HUES48 (cell line): ENCODE measurements at regions not wholly inside any gene's neighbourhood (a gene's known extent, or its start where the extent isn't known, plus 50 kb on each side); places are given as distances from the start of the nearest gene placed in this dataset.

Experiments
- H3K27ac ChIP-seq: one replicate; pipeline ENCODE4 v1.7.0; 2013; ENCODE audit warnings: low read depth, low read length, inconsistent platforms
- H3K27me3 ChIP-seq: 2 replicates; pipeline ENCODE4 v1.6.1; 2013; ENCODE audit warnings: mild to moderate bottlenecking, low read length; ENCODE audit not compliant: control insufficient read depth, insufficient read depth
- H3K36me3 ChIP-seq: 2 replicates; pipeline ENCODE4 v1.6.1; 2013; ENCODE audit warnings: low read length; ENCODE audit not compliant: control insufficient read depth, insufficient read depth
- H3K4me1 ChIP-seq: 2 replicates; pipeline ENCODE4 v1.6.1; 2013; ENCODE audit warnings: mild to moderate bottlenecking, low read length; ENCODE audit not compliant: control insufficient read depth, insufficient read depth
- H3K4me3 ChIP-seq: 2 replicates; pipeline ENCODE4 v1.5.1; 2013; ENCODE audit warnings: mild to moderate bottlenecking, low read depth, low read length
- H3K9ac ChIP-seq: 2 replicates; pipeline ENCODE4 v1.6.1; 2013; ENCODE audit warnings: mild to moderate bottlenecking, low read depth, low read length, moderate library complexity
- H3K9me3 ChIP-seq: 2 replicates; pipeline ENCODE4 v1.6.1; 2013; ENCODE audit warnings: low read length; ENCODE audit not compliant: control insufficient read depth, insufficient read depth

DNA sequence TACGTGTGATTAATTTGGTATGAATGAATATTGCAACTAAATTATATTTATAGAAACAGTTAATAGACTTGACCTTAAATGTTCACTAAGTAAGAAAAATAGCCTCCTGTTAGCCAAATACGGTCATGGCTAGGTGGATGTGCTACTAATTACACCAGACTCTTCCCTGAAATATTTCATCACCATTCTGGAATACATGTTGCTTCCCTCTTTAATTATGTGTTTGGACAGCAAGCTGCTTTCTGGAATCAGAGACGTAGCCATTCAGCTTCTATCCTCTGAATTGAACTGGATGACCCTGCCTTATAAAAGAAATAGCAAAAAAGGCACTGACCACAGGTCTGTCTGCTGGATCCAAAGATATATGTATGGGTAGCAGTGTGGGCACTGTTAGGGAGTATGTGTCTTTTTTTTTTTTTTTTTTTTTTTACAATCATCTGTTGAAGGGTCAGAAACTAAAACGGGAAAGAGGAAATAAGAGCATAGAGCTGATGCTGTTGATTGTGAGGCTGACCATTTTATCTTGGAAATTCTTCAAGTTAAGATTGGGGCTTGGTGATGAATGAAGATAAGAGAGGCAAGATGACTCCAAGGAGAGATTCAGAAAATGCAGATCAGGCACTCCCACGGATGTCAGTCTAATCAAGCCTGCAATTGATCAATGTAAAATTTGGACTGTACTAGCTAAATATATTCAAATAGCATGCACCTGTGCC lies 283.2 kb upstream of the HSF2 start:
- H3K9me3 ChIP-seq, result no peaks in the 10 kb centered on the region
- H3K27me3 ChIP-seq, result no peaks in the 10 kb centered on the region
- H3K27ac ChIP-seq, result no peak overlapping the region
- no peaks in the 10 kb centered on the region for H3K36me3 ChIP-seq
- H3K4me3 ChIP-seq, result no peak overlapping the region
- no peak overlapping the region for H3K9ac ChIP-seq
- H3K4me1 ChIP-seq, result no peaks in the 10 kb centered on the region

DNA sequence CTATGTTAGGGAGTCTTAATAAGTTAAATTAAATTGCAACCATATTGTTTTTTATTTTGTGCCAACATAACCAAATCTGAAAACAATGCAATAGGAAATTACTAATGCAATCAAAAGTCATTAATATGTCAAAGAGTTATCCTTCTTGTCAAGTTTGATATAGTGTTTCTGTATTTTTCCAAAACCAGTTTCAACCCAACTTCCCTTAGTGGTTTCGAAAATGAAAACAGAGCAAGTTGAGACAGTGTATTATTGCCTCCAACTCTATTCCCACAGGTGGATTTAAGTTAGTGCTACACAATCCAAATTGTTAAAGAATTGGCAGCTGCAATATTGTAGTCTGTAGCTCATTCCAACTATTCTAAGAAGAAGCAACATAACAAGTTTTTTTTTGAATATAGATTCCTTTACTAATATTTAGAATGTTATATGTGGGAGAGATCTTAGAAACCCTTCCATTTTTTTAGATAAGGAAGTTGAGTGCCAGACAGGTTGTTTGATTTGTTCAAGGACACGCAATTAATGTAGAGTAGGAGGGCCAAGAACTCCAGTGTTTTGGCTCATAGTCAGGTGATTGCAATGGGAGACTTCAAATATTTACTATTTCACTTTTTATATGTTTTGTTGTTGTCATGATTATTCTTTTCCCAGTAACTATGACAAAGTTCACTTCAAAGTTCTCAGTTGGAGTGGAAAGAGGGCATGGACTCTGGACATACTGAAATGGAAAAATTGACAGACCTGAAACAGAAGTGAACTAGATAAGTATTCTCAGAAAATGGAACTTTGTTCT lies 282.4 kb upstream of the HSF2 start:
- Histone ChIP-seq H3K27ac (no peak overlapping the region), H3K9me3 (no peaks in the 10 kb centered on the region), H3K9ac (no peak overlapping the region), H3K27me3 (no peaks in the 10 kb centered on the region), H3K36me3 (no peaks in the 10 kb centered on the region), H3K4me1 (no peaks in the 10 kb centered on the region), H3K4me3 (no peak overlapping the region)

DNA sequence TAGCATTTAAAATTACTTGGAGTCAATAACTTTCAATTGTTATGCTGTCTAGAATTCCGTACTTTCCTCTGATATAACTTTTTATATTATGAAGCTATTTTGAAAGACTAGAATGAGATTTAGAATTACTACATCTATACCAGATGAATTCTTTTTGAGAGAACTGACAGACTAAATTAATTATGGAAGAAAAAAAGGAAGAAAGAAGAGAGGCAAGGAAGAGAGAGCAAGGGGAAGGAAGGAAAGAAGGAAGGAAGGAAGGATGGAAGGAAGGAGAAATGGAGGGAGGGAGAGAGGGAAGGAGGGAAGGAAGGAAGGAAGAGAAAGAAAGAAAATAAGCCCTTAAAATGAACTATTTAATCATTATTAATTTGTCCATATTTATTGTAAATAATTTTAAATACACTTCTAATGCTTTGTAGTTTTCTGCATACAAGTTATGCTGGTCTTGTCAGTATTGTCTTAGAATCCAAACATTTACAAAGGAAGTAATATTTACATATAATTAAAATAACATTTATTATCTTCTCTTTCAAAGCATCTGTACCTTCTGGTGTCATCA lies 280.4 kb upstream of the HSF2 start:
- Histone ChIP-seq H3K4me3 (no peak overlapping the region), H3K27ac (no peak overlapping the region), H3K27me3 (no peaks in the 10 kb centered on the region), H3K36me3 (no peaks in the 10 kb centered on the region), H3K9ac (no peak overlapping the region), H3K9me3 (no peaks in the 10 kb centered on the region), H3K4me1 (no peaks in the 10 kb centered on the region)

DNA sequence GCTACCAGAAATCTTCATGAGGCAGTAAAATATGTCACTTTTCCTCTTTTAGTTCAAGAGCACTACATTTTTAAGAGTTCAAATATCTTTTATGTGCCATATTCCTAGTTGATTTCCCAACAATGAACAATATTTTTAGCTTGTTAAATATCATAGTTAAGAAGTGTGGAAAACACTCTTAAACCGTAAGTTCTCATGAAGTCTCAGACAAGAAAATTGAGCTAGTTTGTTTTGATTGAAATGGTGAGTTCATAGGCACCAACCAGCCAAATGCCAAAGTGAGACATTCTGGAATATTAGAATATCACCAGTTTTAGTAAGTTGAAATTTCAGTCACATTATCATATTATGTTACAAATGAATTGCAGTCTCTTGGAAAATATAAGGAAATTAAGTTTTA lies 277.2 kb upstream of the HSF2 start:
- H3K4me1 ChIP-seq, result no peaks in the 10 kb centered on the region
- no peak overlapping the region for H3K27ac ChIP-seq
- no peaks in the 10 kb centered on the region for H3K9me3 ChIP-seq
- no peak overlapping the region for H3K4me3 ChIP-seq
- no peak overlapping the region for H3K9ac ChIP-seq
- no peaks in the 10 kb centered on the region for H3K27me3 ChIP-seq
- H3K36me3 ChIP-seq, result no peaks in the 10 kb centered on the region

DNA sequence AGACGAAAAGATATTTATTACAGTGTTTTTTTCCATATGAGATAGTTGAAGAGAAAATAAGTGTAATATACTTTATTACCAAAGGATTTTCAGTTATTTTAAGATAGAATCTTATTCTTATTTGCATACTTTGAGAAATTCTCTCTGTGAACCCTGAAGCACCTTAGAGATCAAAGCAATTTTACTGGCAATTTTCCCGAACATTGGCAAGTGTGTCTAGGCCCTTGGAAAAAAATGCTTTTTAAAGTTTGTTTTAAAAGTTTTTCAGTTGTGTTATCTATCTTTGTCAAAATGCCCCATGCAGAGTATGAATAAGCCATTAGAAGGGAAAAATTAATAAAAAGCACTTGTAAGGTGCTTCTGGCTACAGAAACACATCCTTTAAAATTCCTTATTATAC lies 276.8 kb upstream of the HSF2 start:
- no peak overlapping the region for H3K4me3 ChIP-seq
- H3K27ac ChIP-seq, result no peak overlapping the region
- no peaks in the 10 kb centered on the region for H3K4me1 ChIP-seq
- no peak overlapping the region for H3K9ac ChIP-seq
- H3K27me3 ChIP-seq, result no peaks in the 10 kb centered on the region
- H3K36me3 ChIP-seq, result no peaks in the 10 kb centered on the region
- H3K9me3 ChIP-seq, result no peaks in the 10 kb centered on the region

DNA sequence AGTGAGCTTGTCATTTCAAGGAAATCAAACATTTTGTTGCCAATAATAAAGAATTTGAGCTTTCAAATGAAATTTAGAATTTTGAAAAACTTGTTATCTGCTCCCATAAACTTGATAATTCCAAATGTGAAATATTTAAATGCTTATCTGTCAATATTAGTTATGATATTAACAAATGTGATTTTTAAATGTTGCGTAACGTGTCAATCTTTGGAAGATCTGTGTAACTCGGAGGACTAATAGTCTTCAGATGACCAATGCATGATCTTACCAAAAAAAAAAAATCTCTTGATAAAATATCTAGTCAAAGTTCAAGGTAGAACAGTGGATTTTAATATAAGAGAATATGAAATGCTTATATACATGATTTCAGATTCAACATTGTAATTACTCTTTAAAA lies 274.5 kb upstream of the HSF2 start:
- no peaks in the 10 kb centered on the region for H3K9me3 ChIP-seq
- H3K4me1 ChIP-seq, result no peaks in the 10 kb centered on the region
- no peak overlapping the region for H3K4me3 ChIP-seq
- H3K36me3 ChIP-seq, result no peaks in the 10 kb centered on the region
- H3K27me3 ChIP-seq, result no peaks in the 10 kb centered on the region
- no peak overlapping the region for H3K27ac ChIP-seq
- H3K9ac ChIP-seq, result no peak overlapping the region

DNA sequence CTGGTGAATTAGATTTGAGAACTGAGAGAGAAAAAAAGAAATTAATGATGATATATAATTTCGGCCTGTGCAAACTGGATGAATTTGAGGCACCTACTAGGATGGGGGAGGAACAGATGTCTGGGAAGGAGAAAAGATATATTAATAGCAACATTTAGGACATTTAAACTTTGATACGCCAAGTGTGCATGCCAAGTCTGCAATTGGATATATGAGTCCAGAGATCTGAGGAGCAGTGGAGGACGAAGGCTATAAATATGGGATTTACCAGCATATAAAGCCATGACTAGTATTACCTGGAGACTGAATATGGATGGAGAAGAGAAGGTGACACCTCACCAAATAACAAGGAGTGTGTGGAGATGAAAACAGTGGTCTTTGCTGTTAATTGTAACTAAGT lies 272.6 kb upstream of the HSF2 start:
- no peak overlapping the region for H3K9ac ChIP-seq
- H3K36me3 ChIP-seq, result no peaks in the 10 kb centered on the region
- H3K4me1 ChIP-seq, result no peaks in the 10 kb centered on the region
- no peaks in the 10 kb centered on the region for H3K9me3 ChIP-seq
- no peaks in the 10 kb centered on the region for H3K27me3 ChIP-seq
- H3K27ac ChIP-seq, result no peak overlapping the region
- H3K4me3 ChIP-seq, result no peak overlapping the region

DNA sequence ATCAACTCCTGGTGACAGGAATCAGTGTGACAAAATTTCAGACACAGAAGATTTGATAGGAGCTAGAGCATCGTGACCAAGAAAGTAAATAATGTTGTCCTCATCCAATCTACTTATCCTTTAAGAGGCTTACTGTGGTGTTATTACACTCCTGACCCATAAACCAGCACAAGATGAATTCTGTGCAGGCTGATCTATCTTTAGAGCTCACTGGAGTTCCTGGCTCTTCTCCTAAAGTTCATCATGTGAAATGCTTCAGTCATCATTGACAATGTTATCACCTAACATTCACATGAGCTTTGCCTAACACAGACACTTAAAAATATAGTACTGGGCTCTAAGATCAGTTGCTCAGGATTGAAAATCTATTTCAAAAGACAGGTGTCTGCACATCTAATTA lies 271.0 kb upstream of the HSF2 start:
- Histone ChIP-seq H3K27ac (no peak overlapping the region), H3K4me1 (no peaks in the 10 kb centered on the region), H3K9ac (no peak overlapping the region), H3K9me3 (no peaks in the 10 kb centered on the region), H3K27me3 (no peaks in the 10 kb centered on the region), H3K4me3 (no peak overlapping the region), H3K36me3 (no peaks in the 10 kb centered on the region)

DNA sequence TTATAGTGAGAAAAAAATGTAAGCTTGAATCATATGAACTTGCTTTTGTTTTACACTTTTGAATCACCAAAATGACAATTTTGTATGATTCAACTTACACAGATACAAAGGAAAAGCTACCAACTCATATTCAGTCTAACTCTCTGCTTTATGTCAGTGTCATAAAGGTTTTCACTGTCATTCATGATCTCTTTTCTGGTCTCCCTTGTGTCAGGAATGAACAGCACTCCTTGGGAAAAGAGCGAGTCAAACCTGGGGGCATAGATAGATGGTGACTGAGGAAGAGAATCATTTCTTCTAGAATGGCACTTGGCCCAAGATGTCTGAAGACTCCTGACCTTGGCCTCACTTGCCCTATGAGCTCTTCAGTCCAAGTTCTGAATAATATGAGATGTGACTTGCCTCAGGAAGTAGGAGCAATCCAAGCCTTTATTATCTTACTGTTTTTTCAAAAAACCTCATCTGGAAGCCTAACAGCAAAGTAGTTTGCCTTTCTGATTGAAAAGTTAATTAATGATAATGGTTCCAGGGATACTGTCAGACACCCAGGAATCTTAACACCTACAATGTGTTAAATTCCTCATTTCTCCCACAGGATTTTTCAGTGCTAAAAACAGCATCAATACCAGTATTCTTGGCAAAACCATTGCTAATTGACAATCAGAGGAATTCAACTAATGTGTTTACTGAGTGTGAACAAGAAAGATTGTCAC lies 270.0 kb upstream of the HSF2 start:
- Histone ChIP-seq H3K27ac (no peak overlapping the region), H3K9ac (no peak overlapping the region), H3K27me3 (no peaks in the 10 kb centered on the region), H3K4me1 (no peaks in the 10 kb centered on the region), H3K36me3 (no peaks in the 10 kb centered on the region), H3K9me3 (no peaks in the 10 kb centered on the region), H3K4me3 (no peak overlapping the region)

DNA sequence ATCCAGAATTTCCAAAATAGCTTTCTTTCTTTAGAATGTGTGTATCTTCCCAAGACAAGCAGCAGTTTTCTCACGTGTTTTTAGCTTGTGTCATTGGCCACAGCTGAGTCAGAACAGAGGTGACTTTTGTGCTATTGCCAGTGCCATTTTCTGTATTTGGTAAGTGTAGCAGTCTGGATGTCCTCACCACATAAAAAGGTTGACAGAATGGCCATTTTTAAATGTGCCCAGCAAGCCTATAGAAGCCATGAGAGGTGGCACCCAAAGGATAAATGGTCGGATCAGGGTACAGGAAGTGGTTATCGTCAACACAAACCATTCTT lies 269.5 kb upstream of the HSF2 start:
- H3K27ac ChIP-seq, result no peak overlapping the region
- H3K9ac ChIP-seq, result no peak overlapping the region
- no peaks in the 10 kb centered on the region for H3K9me3 ChIP-seq
- no peak overlapping the region for H3K4me3 ChIP-seq
- no peaks in the 10 kb centered on the region for H3K36me3 ChIP-seq
- no peaks in the 10 kb centered on the region for H3K4me1 ChIP-seq
- H3K27me3 ChIP-seq, result no peaks in the 10 kb centered on the region

DNA sequence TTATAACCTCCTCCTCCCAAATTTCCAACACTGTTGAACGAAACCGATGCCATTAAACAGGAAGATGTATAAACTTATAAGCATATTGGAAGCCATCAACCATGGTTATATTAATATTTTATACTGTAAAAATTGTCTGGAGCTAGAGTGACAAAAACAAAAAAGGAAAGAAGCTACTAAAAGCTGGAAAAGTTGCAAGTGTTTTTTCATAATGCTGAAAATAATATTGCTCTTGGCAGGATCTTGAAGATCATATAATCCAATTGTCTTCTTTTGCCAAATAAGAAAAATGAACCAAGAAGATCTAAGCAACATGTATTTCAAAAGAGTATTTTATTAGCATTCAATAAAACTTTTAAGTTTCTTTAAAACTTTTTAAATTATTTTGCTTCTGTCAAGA lies 268.9 kb upstream of the HSF2 start:
- no peaks in the 10 kb centered on the region for H3K36me3 ChIP-seq
- no peak overlapping the region for H3K4me3 ChIP-seq
- no peaks in the 10 kb centered on the region for H3K4me1 ChIP-seq
- no peak overlapping the region for H3K9ac ChIP-seq
- H3K27ac ChIP-seq, result no peak overlapping the region
- no peaks in the 10 kb centered on the region for H3K27me3 ChIP-seq
- no peaks in the 10 kb centered on the region for H3K9me3 ChIP-seq
